Stimulated activated naive CD8-positive, alpha-beta T cell treated with anti-CD3 and anti-CD28 coated beads, Interleukin-15, Interleukin-2, amounts not matched to agents 100 ng/mL and 50 ng/mL, for 24 hours (primary cell): ENCODE measurements at regions not wholly inside any gene's neighbourhood (a gene's known extent, or its start where the extent isn't known, plus 50 kb on each side); places are given as distances from the start of the nearest gene placed in this dataset.
"Not testable (repeated sequence)": the region's sequence is repeated elsewhere in the genome, so short reads cannot be mapped to it uniquely, and the experiment has no call there.

Experiments
- H3K27ac Mint-ChIP-seq: one replicate; pipeline ENCODE4 v1.8.0; 2021; ENCODE audit warnings: mild to moderate bottlenecking, mixed read lengths
- H3K27me3 Mint-ChIP-seq: one replicate; pipeline ENCODE4 v1.8.0; 2021; ENCODE audit warnings: mixed read lengths
- H3K36me3 Mint-ChIP-seq: one replicate; pipeline ENCODE4 v1.8.0; 2021; ENCODE audit warnings: low read depth, mixed read lengths
- H3K4me1 Mint-ChIP-seq: one replicate; pipeline ENCODE4 v1.8.0; 2021; ENCODE audit warnings: low read depth, mixed read lengths
- H3K4me3 Mint-ChIP-seq: one replicate; pipeline ENCODE4 v1.8.0; 2021; ENCODE audit warnings: mild to moderate bottlenecking, mixed read lengths
- H3K9me3 Mint-ChIP-seq: one replicate; pipeline ENCODE4 v1.8.0; 2021; ENCODE audit warnings: mixed read lengths

DNA sequence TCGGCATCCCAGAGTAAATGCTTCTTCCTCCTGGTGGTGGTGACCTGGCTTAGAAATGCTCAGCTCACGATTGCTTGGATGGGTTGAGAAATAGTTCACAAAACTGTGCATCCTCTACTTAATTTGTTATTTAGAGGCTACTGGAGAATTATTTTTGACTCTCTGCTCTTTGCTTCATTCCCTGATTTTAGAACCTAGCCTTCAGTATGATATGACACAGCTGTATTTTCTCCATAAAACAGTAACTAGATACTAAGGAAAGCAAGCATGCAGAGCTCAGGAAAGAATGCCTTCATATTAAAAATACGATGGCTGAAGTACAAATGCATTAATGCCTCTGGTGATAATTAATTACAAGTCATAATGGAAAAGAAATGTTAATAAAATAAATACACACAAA lies 602.0 kb upstream of the COBL start:
- no peaks in the 10 kb centered on the region for H3K4me1 Mint-ChIP-seq
- peaks cover 18% of the 10 kb centered on the region for H3K9me3 Mint-ChIP-seq
- H3K27me3 Mint-ChIP-seq = no peaks in the 10 kb centered on the region
- H3K27ac Mint-ChIP-seq = no peak overlapping the region
- no peak overlapping the region for H3K4me3 Mint-ChIP-seq
- no peaks in the 10 kb centered on the region for H3K36me3 Mint-ChIP-seq

DNA sequence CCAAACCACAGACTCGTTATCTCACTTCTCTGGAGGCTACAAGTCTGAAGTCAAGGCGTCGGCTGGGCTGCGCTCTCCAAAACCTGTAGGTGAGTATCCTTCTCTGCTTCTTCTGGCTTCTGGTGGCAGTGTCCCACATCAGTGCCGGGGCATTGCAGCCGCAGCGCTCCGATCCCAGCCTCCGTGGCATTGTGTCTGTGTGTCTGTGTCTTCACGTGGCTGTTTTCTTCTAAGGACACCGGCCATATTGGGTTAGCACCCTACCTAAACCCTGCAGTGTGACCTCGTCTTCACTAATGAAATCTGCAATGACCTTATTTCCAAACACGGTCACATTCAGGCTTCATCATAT lies 584.9 kb upstream of the COBL start:
- Mint-ChIP-seq H3K27ac (no peak overlapping the region), H3K27me3 (no peaks in the 10 kb centered on the region), H3K4me3 (no peak overlapping the region), H3K4me1 (no peaks in the 10 kb centered on the region), H3K9me3 (no peaks in the 10 kb centered on the region), H3K36me3 (no peaks in the 10 kb centered on the region)

DNA sequence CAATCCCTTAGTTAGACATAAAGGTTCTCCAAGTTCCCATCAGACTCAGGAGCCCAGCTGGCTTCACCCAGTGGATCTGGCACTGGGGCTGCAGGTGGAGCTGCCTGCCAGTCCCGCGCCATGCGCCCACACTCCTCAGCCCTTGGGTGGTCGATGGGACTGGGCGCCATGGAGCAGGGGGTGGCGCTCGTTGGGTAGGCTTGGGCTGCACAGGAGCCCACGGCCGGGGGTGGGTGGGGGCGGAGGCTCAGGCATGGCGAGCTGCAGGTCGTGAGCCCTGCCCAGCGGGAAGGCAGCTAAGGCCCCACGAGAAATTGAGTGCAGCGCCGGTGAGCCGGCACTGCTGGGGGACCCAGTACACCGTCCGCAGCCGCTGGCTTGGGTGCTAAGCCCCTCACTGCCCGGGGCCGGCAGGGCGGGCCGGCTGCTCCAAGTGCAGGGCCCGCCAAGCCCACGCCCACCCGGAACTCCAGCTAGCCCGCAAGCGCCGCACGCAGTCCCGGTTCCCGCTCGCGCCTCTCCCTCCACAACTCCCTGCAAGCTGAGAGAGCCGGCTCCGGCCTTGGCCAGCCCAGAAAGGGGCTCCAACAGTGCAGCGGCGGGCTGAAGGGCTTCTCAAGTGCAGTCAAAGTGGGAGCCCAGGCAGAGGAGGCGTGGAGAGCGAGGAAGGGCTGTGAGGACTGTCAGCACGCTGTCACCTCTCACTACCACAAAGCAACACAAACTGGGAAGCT lies 584.3 kb upstream of the COBL start:
- not testable (repeated sequence) for H3K4me1 Mint-ChIP-seq, H3K27me3 Mint-ChIP-seq, H3K27ac Mint-ChIP-seq

GRCh38 chr7:51899611-51900010 lies 583.0 kb upstream of the COBL start:
- Mint-ChIP-seq H3K9me3 (peaks cover 5% of the 10 kb centered on the region), H3K36me3 (no peaks in the 10 kb centered on the region), H3K4me3 (no peak overlapping the region), H3K4me1 (no peaks in the 10 kb centered on the region), H3K27me3 (no peaks in the 10 kb centered on the region), H3K27ac (no peak overlapping the region)

More for the DNA sequence above, 584.3 kb upstream of the COBL start:
- not testable (repeated sequence) for H3K36me3 Mint-ChIP-seq, H3K4me3 Mint-ChIP-seq, H3K9me3 Mint-ChIP-seq

DNA sequence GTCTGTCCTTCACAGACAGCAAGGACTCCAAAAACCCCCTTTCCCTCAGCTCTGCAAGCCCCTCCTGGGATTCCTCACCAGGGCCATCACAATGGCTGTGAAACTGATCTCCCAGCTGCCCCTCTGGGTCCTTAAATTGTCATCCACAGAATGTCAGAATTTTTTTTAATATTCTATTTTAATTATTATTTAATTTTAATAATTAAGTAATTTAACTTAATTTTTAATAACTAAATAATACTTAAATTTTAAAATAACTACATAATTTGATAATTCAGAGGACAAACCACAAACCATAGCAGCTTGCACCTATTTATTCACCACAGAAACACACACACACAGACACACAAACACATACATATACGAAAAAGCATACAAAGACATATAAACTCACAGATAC lies 565.8 kb upstream of the COBL start:
- Mint-ChIP-seq H3K4me1 (no peaks in the 10 kb centered on the region), H3K9me3 (peaks cover 13% of the 10 kb centered on the region), H3K36me3 (no peaks in the 10 kb centered on the region), H3K27me3 (no peaks in the 10 kb centered on the region), H3K27ac (no peak overlapping the region), H3K4me3 (no peak overlapping the region)

DNA sequence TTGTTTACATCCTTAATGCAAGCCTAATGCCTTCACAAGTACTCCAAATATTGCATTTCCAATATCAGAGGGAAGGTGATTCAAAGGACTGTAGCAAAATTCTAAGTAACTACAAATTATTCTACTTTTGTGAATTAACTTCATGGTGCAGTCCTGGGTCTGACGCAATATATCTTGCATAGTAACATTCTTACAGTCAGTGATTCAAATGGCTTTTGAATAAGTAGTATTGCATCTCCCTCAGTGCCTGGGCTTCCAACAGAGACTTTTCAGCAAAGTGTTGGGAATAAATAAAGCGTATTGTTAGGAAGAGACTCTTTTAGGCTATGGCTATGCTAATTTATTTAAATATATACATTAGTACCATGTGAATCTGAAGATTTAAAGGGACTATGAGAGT lies 564.7 kb upstream of the COBL start:
- Mint-ChIP-seq H3K9me3 (peaks cover 9% of the 10 kb centered on the region), H3K36me3 (no peaks in the 10 kb centered on the region), H3K27ac (no peak overlapping the region), H3K4me3 (no peak overlapping the region), H3K27me3 (no peaks in the 10 kb centered on the region), H3K4me1 (no peaks in the 10 kb centered on the region)

GRCh38 chr7:51878865-51879264 lies 562.3 kb upstream of the COBL start:
- H3K4me1 Mint-ChIP-seq = no peaks in the 10 kb centered on the region
- no peaks in the 10 kb centered on the region for H3K36me3 Mint-ChIP-seq
- H3K27me3 Mint-ChIP-seq = no peaks in the 10 kb centered on the region
- peaks cover 3% of the 10 kb centered on the region for H3K9me3 Mint-ChIP-seq
- no peak overlapping the region for H3K27ac Mint-ChIP-seq
- no peak overlapping the region for H3K4me3 Mint-ChIP-seq

DNA sequence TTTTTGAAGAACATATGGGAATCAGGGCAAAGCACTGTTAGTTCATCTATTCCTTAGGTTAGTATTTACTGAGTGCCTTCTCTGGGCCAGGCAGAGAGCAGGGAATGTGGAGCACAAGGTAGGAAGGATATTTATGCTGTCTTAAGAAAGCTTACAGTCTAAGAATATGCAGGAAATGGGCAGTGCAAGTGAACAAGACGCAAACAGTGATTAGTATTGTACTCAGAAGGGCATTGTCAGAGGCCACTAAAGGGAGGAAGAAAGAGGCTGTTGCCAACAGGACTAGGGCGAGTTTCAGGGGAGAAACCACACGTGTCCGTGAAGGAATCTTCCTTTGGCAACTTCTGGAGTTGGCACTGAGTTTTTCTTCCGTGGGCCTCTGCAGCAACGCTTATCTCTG lies 552.8 kb upstream of the COBL start:
- Mint-ChIP-seq H3K9me3 (peaks cover 10% of the 10 kb centered on the region), H3K27ac (no peak overlapping the region), H3K4me3 (no peak overlapping the region), H3K4me1 (no peaks in the 10 kb centered on the region), H3K36me3 (no peaks in the 10 kb centered on the region), H3K27me3 (no peaks in the 10 kb centered on the region)

DNA sequence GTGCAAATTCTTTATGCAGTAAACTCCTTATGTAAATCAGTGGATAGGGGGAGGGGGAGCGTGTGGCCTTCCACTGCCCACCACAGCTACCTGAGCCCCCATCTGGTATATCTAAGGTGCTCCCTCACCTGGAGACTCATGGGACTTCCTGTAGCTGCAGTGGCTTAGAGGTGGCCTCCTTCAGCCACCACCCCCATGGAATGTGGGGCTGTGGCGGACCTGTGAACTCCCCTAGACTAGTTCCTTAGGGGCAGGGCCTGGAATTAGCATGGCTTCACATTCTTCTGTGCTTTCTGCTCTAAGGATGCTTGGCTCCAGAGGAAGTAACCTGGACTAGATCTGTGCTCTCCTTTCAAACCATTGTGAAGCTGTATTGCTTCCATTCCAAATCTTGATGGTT lies 550.5 kb upstream of the COBL start:
- H3K9me3 Mint-ChIP-seq = peaks cover 4% of the 10 kb centered on the region
- H3K27ac Mint-ChIP-seq = no peak overlapping the region
- H3K36me3 Mint-ChIP-seq = no peaks in the 10 kb centered on the region
- H3K4me3 Mint-ChIP-seq = no peak overlapping the region
- no peaks in the 10 kb centered on the region for H3K27me3 Mint-ChIP-seq
- no peaks in the 10 kb centered on the region for H3K4me1 Mint-ChIP-seq

DNA sequence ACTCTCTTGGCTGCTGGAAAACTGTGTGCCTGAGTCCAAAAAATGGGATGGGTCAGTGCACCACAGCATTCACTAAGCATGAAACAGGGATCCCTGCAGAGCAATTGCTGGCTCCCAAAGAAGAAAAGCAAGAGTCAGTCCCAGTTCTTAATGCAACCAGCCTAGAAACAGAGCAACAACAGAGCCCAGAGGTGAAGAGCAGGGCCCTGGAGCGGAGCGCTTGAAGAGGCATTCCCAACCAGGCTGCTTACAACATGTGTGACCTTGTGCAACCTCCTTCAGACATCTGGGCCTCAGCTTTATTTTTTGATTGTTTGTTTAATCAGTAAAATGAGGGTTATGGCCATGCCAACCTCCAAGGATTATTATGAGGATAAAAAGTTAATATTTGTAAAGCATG lies 543.7 kb upstream of the COBL start:
- Mint-ChIP-seq H3K4me1 (no peaks in the 10 kb centered on the region), H3K27ac (no peak overlapping the region), H3K36me3 (no peaks in the 10 kb centered on the region), H3K4me3 (no peak overlapping the region), H3K27me3 (no peaks in the 10 kb centered on the region), H3K9me3 (no peaks in the 10 kb centered on the region)

- Mint-ChIP-seq H3K27me3 (no peaks in the 10 kb centered on the region), H3K27ac (no peak overlapping the region), H3K4me1 (no peaks in the 10 kb centered on the region), H3K4me3 (no peak overlapping the region), H3K9me3 (peaks cover 8% of the 10 kb centered on the region), H3K36me3 (no peaks in the 10 kb centered on the region)
These were observed 533.5 kb upstream of the COBL start for GRCh38 chr7:51850126-51850525.

- H3K36me3 Mint-ChIP-seq = no peaks in the 10 kb centered on the region
- H3K27me3 Mint-ChIP-seq = no peaks in the 10 kb centered on the region
- H3K27ac Mint-ChIP-seq = no peak overlapping the region
- no peak overlapping the region for H3K4me3 Mint-ChIP-seq
- H3K9me3 Mint-ChIP-seq = peaks cover 10% of the 10 kb centered on the region
- no peaks in the 10 kb centered on the region for H3K4me1 Mint-ChIP-seq
These were observed 531.0 kb upstream of the COBL start for GRCh38 chr7:51847461-51848134.

DNA sequence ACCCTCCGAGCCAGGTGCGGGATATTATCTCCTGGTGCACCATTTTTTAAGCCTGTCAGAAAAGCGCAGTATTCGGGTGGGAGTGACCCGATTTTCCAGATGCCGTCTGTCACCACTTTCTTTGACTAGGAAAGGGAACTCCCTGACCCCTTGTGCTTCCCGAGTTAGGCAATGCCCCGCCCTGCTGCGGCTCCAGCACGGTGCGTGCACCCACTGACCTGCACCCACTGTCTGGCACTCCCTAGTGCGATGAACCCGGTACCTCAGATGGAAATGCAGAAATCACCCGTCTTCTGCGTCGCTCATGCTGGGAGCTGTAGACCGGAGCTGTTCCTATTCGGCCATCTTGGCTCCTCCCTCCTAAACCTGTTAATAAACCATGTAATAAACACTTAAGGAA lies 522.5 kb upstream of the COBL start:
- H3K4me3 Mint-ChIP-seq, H3K36me3 Mint-ChIP-seq, H3K27me3 Mint-ChIP-seq, H3K4me1 Mint-ChIP-seq, H3K27ac Mint-ChIP-seq: not testable (repeated sequence)
- peaks cover 41% of the 10 kb centered on the region for H3K9me3 Mint-ChIP-seq

DNA sequence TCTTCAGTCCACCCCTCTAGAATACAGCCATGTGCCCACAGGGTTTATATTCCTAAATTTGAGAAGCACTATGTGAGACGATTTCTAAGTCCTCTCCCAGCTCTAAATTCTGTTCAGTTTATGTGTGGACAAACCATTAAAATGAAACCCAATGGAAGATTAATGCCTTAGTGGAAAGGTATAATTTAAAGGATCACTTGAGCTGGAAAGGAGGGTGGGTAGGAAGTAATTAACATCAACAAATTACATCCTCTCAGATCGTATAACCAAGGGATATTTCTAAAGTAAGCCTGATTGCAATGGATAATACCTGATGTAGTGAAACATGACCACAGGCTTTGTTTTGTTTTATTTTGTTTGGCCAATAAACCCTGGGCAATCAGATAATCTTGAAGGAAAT lies 511.0 kb upstream of the COBL start:
- Mint-ChIP-seq H3K4me3 (no peak overlapping the region), H3K9me3 (peaks cover 15% of the 10 kb centered on the region), H3K27ac (no peak overlapping the region), H3K36me3 (no peaks in the 10 kb centered on the region), H3K4me1 (no peaks in the 10 kb centered on the region), H3K27me3 (no peaks in the 10 kb centered on the region)

DNA sequence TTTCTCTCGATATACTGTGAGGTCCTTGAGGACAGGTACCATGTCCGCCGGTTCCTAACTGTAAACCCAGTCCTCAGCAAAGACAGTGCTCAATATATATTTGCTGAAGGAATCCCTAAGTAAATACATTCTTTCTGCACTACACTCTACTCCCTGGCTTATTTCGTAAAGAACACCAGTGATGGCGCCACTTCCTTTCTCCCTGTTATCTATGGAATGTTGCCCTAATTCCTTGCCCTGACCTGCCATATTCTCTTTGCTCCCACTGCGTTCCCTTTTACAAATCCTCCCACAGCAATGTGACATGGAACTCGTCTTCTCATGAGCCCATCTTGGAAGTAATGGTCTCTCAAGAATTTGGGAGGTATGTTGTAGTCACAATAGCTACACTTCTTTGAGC lies 507.4 kb upstream of the COBL start:
- no peak overlapping the region for H3K4me3 Mint-ChIP-seq

DNA sequence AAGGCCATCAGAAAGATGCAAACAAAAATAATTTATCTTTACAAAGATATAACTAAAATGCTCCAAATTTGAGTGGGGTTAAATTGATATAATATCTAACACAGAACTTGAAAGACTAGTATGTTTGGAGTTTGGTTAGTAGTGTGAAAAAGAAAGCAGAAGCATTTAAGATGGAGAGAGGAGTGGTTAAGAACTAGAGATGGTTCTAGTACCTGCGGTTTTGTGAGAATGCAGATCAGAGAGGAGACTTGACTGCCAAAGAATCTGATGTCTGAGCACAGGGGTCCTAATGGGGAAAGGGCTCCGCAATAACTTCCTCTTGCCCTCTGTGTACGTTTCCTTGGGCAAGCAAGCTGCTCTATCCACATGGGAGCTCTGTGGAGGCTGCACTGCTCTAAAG lies 506.8 kb upstream of the COBL start:
- no peaks in the 10 kb centered on the region for H3K4me1 Mint-ChIP-seq
- peaks cover 17% of the 10 kb centered on the region for H3K9me3 Mint-ChIP-seq
- no peak overlapping the region for H3K27ac Mint-ChIP-seq
- no peaks in the 10 kb centered on the region for H3K36me3 Mint-ChIP-seq
- no peak overlapping the region for H3K4me3 Mint-ChIP-seq
- H3K27me3 Mint-ChIP-seq = no peaks in the 10 kb centered on the region

More for the DNA sequence above, 507.4 kb upstream of the COBL start:
- Mint-ChIP-seq H3K36me3 (no peaks in the 10 kb centered on the region), H3K27ac (no peak overlapping the region), H3K27me3 (no peaks in the 10 kb centered on the region), H3K4me1 (no peaks in the 10 kb centered on the region), H3K9me3 (peaks cover 13% of the 10 kb centered on the region)
